ENCODE measurements at regions not wholly inside any gene's neighbourhood (a gene's known extent, or its start where the extent isn't known, plus 50 kb on each side); places are given as distances from the start of the nearest gene placed in this dataset.

DNA sequence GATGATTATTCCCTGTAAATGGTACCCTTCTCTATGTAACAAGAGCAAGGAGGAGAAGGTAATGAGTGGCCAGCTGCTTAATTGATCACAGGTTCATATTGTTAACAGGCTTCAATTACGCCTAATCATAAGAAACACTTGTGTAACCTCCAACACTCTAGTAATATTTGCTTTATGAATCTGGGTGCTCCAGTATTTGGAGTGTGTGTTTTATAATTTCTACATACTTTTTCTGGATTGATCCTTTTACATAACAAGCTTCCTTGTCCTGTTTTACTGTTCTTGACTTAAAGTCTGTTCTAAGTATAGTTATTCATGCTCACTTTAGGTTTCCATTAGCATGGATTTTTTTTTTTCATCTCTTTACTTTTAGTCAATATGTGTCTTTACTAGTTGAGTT lies 984.2 kb downstream of the AMY1C start:
- Histone ChIP-seq H2BK5ac (ENCODE audit: insufficient read length, low read length) (no peak overlapping the region), H3K4me1 (ENCODE audit: insufficient read depth, low read length) (no peaks in the 10 kb centered on the region), H2BK20ac (ENCODE audit: low read depth, low read length, poor library complexity, severe bottlenecking) (no peak overlapping the region), H3K9ac (ENCODE audit: extremely low read depth, insufficient read length, low read length) (no peak overlapping the region), H3K79me2 (ENCODE audit: insufficient read depth, low read length) (no peaks in the 10 kb centered on the region), H3K9me3 (ENCODE audit: control insufficient read depth, low read depth, low read length) (no peaks in the 10 kb centered on the region), H4K20me1 (ENCODE audit: control insufficient read depth, insufficient read depth, insufficient read length) (no peaks in the 10 kb centered on the region), H3K27ac (ENCODE audit: insufficient read length, low read depth, low read length) (no peak overlapping the region), H3K56ac (ENCODE audit: insufficient read length, low read depth, low read length) (no peak overlapping the region), H2AK5ac (ENCODE audit: insufficient read length, low read length) (no peak overlapping the region), H3K23me2 (ENCODE audit: insufficient read length, low read depth, low read length, poor library complexity, severe bottlenecking) (no peaks in the 10 kb centered on the region), H4K5ac (ENCODE audit: insufficient read length, low read depth, low read length) (no peak overlapping the region), H2BK12ac (ENCODE audit: insufficient read length, low read depth, low read length) (no peak overlapping the region), H3T11ph (ENCODE audit: low read length) (no peak overlapping the region), H4K91ac (ENCODE audit: insufficient read length, low read depth, low read length) (no peak overlapping the region), H3K79me1 (ENCODE audit: insufficient read depth, low read depth, low read length, poor library complexity, severe bottlenecking) (no peaks in the 10 kb centered on the region), H3K14ac (ENCODE audit: insufficient read depth, low read length) (no peak overlapping the region), H3K18ac (ENCODE audit: insufficient read length, low read depth, low read length) (no peak overlapping the region), H2BK120ac (ENCODE audit: low read depth, low read length, poor library complexity, severe bottlenecking) (no peak overlapping the region), H4K8ac (replicated peaks; ENCODE audit: insufficient read length, low read depth, low read length) (no peak overlapping the region), H3K27me3 (ENCODE audit: insufficient read depth, low read length) (no peaks in the 10 kb centered on the region), H2BK15ac (ENCODE audit: low read depth, low read length) (no peak overlapping the region), H3K23ac (ENCODE audit: insufficient read length, low read depth, low read length) (no peak overlapping the region), H2AFZ (ENCODE audit: low read length) (no peak overlapping the region), H3K4ac (ENCODE audit: low read depth, low read length) (no peak overlapping the region), H3K4me2 (ENCODE audit: insufficient read depth, insufficient read length, low read length) (no peak overlapping the region)
- Mint-ChIP-seq H3K36me3 (ENCODE audit: insufficient read depth in 1 of 3, low read depth in 3 of 3) (no peaks in the 10 kb centered on the region), H3K27ac (no peak overlapping the region), H3K27me3 (ENCODE audit: low read depth) (no peaks in the 10 kb centered on the region), H3K9me3 (no peaks in the 10 kb centered on the region), H3K4me3 (no peak overlapping the region), H3K4me1 (no peaks in the 10 kb centered on the region)
- DNase-seq = no peak
- WGBS (ENCODE audit: extremely low coverage, insufficient read length, low lambda C conversion rate) = no CpG with 5 or more reads among the region's 1 CpG
- TF ChIP-seq, protein P1, sequence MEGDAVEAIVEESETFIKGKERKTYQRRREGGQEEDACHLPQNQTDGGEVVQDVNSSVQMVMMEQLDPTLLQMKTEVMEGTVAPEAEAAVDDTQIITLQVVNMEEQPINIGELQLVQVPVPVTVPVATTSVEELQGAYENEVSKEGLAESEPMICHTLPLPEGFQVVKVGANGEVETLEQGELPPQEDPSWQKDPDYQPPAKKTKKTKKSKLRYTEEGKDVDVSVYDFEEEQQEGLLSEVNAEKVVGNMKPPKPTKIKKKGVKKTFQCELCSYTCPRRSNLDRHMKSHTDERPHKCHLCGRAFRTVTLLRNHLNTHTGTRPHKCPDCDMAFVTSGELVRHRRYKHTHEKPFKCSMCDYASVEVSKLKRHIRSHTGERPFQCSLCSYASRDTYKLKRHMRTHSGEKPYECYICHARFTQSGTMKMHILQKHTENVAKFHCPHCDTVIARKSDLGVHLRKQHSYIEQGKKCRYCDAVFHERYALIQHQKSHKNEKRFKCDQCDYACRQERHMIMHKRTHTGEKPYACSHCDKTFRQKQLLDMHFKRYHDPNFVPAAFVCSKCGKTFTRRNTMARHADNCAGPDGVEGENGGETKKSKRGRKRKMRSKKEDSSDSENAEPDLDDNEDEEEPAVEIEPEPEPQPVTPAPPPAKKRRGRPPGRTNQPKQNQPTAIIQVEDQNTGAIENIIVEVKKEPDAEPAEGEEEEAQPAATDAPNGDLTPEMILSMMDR (conservative IDR thresholded peaks at IDR 0.05) = no peak

Measured in H9 (cell line).